Fibroblast of gingiva (primary cell): ENCODE measurements at regions not wholly inside any gene's neighbourhood (a gene's known extent, or its start where the extent isn't known, plus 50 kb on each side); places are given as distances from the start of the nearest gene placed in this dataset.
A peak's percentile ranks its signal among the peaks of the same experiment; 100 is the strongest.

ENCODE experiments used
- DNase-seq: peaks from one replicate; pipeline ENCODE4 v3.0.0-alpha.2; 2011; ENCODE audit warnings: low read depth

- DNase-seq, result no peak
Measured at GRCh38 chr4:31275906-31276305, 555.7 kb downstream of the PCDH7 start.

DNA sequence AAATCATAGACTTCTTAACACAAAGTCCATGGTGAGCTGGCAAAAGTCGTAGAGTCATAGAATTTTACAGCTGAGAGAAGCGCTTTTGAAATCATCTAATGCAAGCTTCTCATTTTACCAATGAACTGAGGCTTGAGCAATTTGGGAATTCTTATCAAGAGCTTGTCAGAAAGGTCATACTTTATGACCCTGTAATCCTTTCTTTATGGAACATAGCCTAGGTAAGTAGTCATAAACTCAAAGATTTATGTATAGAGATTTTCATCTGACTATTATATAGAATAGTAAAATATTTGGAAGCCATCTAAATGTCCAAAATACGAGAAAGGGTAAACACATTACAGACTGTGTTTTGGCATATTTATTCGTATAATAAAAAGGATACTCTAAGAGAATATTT lies 563.5 kb downstream of the PCDH7 start:
- no peak for DNase-seq

DNA sequence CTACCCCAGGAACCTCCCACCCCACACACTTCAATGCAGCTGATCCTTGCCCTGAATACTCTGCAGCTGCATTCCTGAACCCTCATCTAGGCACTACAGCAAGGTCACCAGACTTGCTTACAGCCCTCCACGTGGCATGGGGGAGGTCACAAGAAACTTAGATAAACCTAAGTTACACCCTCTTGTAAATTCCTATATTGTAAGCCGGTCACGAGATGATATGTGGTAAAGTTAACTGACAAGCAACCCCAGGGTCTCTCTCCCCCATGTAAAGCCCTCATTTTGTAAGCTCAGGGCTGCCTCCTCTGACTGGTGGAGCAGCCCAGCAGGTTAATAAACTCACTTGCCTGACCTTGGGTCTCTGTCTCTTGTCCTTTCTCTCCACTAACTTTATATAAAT lies 570.7 kb downstream of the PCDH7 start:
- DNase-seq, result no peak

DNA sequence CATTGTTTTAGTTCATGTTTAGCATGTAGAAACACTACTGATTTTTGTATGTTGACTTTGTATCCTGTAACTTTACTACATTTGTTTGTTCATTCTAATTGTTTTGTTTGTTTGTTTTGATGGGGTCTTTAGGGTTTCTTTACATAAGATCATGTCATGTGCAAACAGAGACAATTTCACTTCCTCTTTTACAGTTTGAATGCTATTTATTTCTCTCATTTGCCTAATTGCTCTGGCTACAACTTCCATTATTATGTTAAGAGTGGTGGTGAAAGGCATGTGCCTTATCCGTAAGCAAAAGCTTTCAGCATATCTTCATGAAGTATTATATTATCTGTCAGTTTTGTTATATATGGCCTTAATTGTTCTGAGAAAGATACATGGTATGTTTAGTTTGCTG lies 571.1 kb downstream of the PCDH7 start:
- DNase-seq, result no peak

- DNase-seq, result no peak
Measured at GRCh38 chr4:31294655-31295480, 574.7 kb downstream of the PCDH7 start.

DNA sequence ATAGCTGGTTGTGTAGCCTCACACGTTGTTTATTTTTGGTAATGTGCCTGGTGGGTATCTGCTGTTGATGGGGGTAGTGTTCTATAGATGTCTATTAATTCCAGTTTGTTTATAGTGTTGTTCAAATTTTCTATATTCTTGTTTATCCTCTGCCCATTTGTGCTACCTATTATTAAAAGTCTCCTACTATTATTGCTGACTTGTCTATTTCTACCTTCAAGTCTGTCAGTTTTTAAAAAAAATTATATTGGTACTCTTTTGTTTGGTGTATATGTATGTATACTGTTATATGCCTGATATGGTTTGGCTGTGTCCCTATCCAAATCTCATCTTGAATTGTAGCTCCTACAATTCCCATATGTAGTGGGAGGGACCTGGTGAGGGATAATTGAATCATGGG lies 578.6 kb downstream of the PCDH7 start:
- DNase-seq, result no peak

- DNase-seq, result no peak
Measured at GRCh38 chr4:31307029-31307428, 586.9 kb downstream of the PCDH7 start.

- DNase-seq, result no peak
Measured at GRCh38 chr4:31324814-31325213, 604.6 kb downstream of the PCDH7 start.

- DNase-seq, result no peak
Measured at GRCh38 chr4:31325300-31325699, 605.1 kb downstream of the PCDH7 start.

GRCh38 chr4:31327031-31327430 lies 606.9 kb downstream of the PCDH7 start:
- DNase-seq, result no peak

GRCh38 chr4:31328932-31329331 lies 608.8 kb downstream of the PCDH7 start:
- DNase-seq, result peak; percentile 12

DNA sequence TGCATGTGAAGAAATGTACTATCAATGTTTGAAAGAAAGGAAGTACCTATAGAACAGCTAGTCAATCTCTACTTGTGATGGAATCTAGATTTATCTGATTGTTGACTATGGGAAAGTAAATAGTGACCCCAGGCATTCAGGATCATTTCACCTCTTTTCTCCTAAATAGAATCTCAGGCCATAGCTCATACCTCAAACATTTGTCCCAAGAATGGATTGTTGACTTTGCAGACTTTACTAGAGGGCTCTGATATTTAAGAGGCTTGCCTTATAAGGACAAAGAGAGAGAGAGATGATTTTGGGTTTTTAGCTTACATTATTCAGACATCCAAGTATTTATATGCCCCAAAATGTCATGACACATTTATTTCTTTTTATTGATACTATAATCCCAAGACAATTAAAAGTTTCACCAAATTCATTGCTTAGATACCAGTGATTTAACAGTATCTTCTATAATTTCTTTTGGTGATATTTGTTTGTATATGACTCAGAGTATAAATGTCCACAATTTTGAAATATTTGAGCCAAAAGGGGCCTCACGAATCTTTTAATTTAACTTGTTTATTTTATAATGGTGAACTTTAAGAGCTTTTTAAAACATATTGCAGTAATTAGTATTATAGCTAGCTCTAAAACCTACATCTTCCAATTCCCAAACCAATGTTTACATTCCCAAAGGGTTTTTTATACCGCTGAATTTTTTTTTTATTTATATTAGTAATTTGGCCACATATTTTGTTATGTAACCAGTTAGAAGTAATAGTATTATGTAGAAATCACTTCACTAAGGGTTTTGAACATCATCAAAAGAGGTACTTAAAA lies 614.1 kb downstream of the PCDH7 start:
- peak; percentile 50 for DNase-seq

DNA sequence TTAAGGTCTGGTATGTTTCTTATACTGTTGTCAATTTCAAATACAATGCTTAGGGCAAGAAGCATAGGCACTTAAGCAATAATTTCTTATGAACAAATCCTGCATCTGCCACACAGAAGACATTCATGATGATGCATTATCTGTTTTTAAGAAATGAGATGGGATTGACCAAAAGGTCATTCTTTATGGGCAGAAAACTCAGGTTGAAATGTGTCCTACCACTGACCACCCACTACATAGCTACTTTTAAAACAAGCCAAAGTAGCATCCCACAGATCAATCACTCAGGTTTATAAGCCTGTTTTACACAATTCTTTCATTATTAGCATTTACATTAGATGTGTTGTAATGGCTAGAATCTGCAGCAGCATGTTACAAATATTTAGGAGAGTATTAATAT lies 617.8 kb downstream of the PCDH7 start:
- no peak for DNase-seq

DNA sequence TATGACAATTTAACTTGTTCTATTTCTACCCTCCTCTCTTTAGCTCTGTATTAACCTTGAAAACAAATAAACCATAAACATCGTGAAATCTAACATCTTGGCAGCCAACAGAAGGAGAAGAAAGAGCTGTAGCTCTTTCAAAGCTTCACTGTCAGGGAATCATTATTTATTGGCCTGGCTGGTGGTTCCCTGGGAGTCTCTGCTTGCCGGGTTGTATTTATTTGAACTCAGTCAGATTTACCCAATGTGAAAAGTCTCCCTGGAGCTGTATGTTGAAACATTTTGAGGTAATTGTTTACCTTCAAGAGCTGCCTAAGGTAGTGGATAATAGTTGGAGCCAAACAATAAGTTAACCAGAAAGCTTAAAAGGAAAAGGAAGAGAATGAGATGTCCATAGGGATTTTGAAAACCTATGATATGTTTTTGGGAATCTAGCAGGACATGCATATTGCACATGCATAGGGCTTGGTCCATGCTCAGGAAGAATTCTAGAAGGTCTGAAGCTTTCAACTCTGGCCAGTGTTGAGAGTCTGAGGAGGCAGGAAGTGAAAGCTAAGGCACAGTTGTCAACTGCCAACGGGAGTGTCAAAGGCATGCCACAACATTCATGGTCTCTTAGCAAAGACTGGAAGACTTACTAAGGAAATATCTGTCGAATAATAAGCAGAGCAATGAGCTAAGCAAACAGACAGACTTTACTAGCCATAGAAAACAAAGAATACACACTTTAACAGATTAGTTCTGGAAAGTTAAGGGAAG lies 621.6 kb downstream of the PCDH7 start:
- no peak for DNase-seq

DNA sequence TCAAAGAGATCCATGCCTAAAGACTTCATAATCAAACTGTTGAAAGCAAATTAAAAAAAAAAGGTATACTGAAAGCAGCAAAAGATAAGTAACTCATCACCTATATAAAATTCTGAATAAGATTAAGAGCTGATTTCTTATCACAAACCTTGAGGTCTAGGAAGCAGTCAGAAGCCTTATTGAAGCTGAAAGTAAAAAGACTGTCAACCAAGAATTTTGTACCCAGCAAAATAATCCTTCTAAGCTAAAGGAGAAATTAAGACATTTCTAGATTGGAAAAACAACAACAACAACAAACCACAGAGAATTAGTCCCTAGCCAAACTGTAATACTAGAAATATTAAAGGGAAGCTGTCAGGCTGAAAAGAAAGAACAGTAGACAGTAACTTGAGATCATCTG lies 622.9 kb downstream of the PCDH7 start:
- DNase-seq, result no peak

DNA sequence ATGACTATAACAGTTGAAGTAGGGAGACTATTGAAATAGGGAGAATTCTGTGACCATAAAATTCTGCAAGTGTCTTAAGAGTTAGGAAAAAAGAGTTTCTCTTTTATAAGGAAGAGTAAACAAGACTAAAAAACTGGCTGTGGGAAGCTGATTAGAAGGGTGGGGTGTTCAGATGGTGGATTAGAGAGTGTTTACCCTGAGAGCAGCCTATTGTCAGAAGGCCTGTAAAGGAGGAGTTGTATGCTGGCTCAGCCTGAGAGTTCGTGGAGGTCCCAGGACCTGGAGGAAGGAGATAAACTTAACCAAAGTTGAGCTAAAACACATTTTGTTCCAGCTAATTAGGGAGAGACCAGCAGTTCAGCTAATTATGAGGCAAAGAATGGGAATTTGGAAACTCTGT lies 629.7 kb downstream of the PCDH7 start:
- DNase-seq, result no peak

- no peak for DNase-seq
Measured at GRCh38 chr4:31351695-31352094, 631.5 kb downstream of the PCDH7 start.

DNA sequence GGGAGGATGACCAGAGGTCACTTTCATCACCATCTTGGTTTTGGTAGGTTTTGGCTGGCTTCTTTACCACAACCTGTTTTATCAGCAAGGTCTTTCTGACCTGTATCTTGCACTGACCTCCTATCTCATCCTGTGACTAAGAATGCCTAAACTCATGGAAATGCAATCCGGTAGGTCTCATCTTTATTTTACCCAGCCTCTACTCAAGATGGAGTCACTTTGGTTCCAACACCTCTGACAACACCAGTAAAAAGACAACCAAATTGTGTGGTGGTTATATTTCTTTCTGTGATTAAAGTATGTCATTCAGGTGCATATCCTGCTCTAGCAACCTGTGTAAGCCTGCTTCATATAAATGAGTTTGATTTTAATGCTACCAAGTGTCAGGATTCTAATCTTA lies 636.7 kb downstream of the PCDH7 start:
- no peak for DNase-seq

GRCh38 chr4:31360786-31361185 lies 640.6 kb downstream of the PCDH7 start:
- DNase-seq, result peak; percentile 92

DNA sequence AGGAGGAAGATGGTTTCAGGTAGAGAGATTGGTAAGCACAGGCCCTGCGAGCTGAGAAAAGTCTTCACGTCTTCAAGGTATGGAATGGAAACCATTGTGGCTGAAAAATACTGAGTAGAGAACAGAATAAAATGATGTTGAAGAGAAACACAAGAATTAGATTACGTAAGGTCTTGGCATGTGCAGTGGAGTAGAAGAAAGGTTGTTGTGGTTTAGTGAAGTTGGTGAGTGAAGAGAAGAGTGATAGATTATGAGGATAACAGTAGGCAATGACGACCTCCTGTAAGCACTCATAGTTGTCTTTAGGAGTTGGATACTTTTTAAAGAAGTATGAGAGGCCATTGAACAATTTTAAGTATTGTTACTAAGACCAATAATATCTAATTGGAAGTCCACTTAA lies 642.6 kb downstream of the PCDH7 start:
- no peak for DNase-seq

DNA sequence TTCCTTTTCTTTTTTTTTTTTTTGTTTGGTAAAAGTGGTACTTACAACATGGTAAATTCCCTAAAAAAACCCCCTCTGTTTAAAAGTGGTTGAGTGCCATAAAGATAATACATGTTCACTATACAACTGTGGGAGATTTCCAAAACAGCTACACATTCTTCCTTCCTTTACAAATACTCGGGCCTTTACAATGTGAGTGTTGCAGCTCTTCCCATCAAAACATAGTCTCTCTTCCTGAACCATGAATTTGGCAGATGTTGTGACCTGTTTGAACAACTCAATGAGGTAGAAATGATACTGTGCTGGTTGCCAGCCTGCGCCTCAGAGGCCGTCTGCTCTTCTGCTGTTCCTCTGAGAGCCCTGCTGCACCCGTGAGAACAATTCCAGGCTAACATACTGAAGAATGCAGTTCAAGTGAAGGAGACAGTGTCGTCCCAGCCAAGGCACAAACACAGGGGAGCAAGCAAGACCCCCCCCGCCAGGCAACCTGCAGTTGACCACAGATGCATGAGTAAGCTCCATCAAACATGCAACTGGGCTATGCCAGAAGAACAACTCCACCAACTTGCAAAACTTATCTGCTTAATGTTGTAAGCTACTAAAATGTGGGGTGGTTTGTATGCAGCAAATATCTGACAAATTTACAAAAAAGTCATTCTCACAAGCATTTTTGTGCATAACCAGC lies 645.0 kb downstream of the PCDH7 start:
- no peak for DNase-seq

DNA sequence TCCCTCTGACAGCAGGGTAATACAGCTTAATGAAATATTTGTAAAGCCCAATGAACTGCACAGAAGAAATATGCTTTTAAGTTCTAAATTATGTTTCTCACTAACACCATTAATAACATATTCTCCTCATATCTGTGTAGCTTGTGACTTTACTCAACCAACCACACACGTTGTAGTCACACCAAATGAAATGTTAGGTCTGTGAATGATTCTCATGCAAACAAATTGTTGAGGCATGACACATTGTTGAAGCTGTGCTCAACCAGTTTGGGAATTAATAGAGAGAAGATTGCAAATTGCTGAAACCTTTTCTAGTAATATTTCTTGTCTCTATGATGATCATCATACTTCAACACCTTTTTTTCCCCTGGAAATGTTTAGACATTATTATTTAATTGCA lies 645.9 kb downstream of the PCDH7 start:
- no peak for DNase-seq
